HG02759 (cell line): ENCODE measurements at regions not wholly inside any gene's neighbourhood (a gene's known extent, or its start where the extent isn't known, plus 50 kb on each side); places are given as distances from the start of the nearest gene placed in this dataset.

Experiments
- ATAC-seq: cut with Tn5 transposase; IDR thresholded peaks from one replicate; pipeline ENCODE4 v1.9.1; 2021; ENCODE audit warnings: mild to moderate bottlenecking, moderate library complexity; ENCODE audit not compliant: unreplicated experiment

DNA sequence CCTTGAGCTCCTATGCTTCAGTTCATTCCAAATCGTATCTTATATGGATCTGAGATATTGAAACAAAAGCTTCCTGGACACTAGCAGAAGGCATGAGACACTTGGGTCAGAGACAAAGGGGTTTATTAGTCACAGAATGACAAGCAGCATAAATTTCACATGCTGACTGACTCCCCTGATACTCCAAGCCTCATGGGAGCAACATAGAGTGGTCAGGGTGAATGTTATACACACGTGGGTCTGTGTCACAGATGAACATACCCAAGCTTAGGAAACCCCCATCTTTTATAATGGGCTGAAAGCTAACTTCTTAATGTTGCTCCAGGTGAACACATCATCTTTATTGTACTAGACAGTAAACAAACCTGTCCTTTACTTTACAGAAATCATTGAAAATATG, 599.9 kb upstream of the RGS18 start:
- peak; percentile 57 for ATAC-seq

- no peak for ATAC-seq
Measured at GRCh38 chr1:191561276-191561675, 597.0 kb upstream of the RGS18 start.

DNA sequence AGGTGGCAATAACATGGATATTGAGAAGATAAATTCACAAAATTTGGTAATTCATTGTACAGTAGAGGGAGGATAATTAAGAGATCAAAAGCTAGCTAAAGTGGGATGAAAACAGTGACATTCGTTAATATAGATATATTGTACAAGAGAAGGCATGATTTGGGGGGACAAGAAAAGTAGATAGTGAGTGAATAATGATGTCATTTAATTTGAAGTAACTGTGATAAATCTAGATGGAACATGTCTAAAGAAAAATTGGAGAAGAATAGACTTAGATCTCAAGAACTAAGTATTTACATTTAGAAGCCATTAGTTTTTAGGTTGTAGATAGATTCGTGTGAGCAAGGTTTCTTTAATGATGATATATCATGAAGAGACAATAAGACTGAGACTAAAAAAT, 594.0 kb upstream of the RGS18 start:
- ATAC-seq = no peak

DNA sequence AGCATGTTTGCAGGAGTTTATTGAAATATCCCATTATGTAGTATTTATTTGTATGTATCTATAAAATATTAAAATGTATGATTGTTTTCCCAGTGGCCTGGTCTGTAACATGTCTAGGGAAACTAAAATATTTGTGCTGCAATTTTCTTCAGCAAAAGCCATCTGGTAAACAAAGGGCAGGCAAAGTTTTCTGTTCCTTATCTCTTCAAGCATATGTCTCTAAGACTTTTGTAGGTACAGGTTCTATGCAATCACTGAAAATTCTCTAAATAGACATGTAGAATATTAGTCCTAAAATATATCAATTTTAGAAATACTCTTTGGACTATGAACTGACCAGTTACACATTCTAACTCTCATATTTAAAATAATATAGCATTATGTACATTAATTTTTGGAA, 585.8 kb upstream of the RGS18 start:
- no peak for ATAC-seq

DNA sequence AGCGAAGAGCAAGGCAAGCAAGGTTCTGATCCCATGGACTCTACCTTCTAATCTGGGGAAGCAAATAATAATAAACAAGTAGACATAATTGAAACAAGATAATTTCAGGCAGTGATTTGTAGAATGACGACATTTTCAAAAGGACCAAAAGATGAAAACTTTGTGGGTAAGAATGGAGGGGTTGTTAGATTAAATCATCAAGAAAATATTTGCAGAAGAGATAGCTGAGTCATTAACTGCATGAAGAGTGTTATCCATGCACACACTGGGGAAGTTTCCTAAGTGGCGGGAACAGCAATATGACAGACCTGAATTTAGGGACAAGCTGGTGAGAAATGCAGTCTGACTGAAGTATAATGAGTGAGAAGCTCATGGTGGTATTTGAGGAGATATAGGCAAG, 583.1 kb upstream of the RGS18 start:
- no peak for ATAC-seq

- no peak for ATAC-seq
Measured at GRCh38 chr1:191575746-191576145, 582.5 kb upstream of the RGS18 start.

DNA sequence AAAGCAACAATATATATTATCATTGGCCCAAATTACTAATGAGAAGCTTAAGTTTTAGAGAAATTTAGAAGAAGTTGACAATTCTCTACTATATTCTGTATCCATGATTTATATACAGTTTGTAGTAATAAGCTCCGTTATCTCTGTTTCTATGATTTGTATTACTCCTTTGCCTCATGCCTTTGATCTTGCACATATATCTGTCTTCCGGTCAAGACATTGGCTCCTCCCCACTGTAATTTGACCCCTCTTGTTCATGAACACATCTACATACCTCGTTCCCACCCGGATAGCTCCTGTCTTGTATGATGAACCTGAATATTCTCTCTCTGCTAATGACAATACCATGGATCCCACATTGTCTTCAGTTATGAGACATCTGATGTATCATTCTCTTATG, 581.0 kb upstream of the RGS18 start:
- ATAC-seq = no peak

GRCh38 chr1:191578281-191578680, 580.0 kb upstream of the RGS18 start:
- no peak for ATAC-seq

- no peak for ATAC-seq
Measured at GRCh38 chr1:191579019-191579418, 579.2 kb upstream of the RGS18 start.

DNA sequence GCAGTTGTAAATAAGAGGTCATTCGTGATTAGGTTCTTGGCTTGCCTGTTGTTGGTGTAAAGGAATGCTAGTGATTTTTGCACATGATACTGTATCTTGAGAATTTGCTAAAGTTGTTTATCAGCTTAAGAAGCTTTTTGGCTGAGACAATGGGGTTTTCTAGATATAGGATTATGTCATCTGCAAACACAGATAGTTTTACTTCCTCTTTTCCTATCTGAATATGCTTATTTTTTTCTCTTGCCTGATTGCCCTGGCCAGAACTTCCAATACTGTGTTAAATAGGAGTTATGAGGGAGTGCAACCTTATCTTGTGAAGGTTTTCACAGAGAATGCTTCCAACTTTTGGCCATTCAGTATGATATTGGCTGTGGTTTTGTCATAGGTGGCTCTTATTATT, 576.1 kb upstream of the RGS18 start:
- ATAC-seq = peak; percentile 82

DNA sequence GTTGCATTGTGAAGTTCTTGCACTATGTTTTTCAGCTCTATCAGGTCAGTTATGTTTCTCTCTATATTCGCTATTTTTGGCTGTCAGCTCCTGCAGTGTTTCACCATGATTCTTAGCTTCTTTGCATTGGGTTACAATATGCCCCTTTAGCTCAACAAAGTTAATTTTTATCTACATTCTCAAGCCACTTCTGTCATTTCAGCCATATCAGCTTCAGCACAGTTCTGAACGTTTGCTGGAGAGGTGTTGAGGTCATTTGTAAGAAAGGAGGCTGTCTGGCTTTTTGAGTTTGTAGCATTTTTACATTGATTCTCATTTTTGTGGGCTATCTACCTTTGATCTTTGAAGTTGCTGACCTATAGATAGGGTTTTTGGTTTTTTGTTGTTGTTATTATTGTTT, 573.2 kb upstream of the RGS18 start:
- no peak for ATAC-seq

DNA sequence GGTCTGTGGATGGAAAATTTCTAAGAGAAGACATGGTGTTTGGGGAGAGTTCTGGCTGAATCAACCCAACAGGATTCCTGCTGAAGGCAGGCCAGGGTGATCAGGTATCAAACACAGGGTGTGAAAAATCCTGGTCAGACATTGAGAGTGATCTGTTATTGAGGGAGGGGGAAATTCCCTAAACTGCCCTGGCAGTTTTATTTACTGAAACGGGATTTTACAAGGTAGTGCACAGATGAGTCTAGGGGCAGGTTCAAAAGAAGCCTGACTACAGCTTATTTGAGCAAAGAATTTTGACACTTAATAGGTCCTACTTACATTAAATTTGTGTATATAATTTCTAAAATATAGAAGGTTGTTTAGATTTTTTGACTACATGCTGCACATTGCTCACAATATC, 569.4 kb upstream of the RGS18 start:
- no peak for ATAC-seq

GRCh38 chr1:191589536-191589935, 568.7 kb upstream of the RGS18 start:
- no peak for ATAC-seq

DNA sequence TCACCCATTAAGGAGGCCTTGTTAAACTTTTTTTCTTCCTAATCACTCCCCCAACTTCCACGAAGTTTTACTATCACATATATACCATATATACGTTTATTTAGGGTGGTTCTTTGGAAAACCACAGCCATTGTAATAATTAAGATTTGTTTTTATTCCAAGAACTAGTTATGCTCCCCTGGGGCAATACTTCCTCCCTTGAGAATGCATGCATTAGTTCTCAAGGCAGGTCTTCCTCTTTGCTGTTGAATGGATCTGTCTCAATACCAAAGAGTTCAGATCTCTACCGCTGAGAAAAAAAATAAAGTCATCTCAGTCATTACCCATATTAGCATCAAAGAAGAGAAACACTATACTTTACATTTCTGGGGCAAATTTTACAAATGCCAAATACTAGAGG, 567.7 kb upstream of the RGS18 start:
- no peak for ATAC-seq

GRCh38 chr1:191592039-191592438, 566.2 kb upstream of the RGS18 start:
- no peak for ATAC-seq

DNA sequence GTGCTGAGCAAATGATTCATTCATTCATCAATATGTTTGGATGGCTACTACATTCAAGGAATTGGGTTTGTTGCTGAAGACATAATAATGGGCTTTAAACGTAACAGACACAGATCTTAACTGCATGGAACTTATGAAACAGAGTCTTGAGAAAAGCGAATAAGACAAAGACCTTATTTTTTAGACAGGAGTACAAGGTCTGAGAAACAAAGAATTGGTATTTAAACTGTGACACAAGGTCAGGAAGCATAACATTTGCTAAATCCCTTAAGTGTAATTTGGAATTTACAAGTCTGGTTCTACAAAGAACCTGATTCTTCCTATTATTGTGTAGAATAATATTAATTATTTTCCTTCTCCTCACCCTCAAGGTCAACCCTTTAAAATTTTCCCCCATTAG, 565.4 kb upstream of the RGS18 start:
- no peak for ATAC-seq

GRCh38 chr1:191595170-191595569, 563.1 kb upstream of the RGS18 start:
- no peak for ATAC-seq

DNA sequence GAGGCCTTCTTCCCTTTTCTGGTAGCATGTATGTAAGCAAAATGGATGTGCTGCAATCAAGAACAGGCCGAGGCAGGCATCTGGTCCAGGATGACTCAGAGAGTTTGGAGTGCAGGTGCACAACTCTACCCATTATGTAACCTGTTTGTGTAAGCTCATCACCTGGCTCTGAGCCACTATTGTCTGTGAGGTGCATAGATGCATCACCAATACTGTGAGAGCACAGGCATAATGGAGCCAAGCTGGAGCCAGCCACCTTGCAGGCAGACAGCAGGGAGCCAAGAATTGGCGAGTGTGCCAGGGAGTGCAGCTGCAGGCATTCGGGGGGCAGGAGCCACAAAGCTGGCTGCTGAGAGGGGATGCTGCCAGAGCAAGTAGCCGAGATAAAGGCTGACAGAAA, 549.9 kb upstream of the RGS18 start:
- no peak for ATAC-seq

DNA sequence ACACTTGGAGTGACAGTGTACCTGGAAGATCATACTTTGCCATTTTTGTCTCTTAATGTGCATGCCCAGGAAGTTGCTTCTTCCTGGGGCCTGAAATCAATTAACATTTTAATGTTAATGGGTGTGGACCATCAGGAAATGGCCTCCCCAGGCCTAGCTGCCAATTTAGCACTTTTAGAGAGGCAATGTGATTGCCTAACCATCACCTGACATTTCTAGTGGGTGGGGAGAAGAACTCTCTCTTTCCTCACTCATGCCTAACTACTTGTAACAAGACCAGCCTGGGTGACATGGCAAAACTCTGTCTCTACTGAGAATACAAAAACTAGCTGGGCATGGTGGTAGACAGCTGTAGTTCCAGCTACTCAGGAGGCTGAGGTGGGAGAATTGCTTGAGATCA, 549.0 kb upstream of the RGS18 start:
- no peak for ATAC-seq

DNA sequence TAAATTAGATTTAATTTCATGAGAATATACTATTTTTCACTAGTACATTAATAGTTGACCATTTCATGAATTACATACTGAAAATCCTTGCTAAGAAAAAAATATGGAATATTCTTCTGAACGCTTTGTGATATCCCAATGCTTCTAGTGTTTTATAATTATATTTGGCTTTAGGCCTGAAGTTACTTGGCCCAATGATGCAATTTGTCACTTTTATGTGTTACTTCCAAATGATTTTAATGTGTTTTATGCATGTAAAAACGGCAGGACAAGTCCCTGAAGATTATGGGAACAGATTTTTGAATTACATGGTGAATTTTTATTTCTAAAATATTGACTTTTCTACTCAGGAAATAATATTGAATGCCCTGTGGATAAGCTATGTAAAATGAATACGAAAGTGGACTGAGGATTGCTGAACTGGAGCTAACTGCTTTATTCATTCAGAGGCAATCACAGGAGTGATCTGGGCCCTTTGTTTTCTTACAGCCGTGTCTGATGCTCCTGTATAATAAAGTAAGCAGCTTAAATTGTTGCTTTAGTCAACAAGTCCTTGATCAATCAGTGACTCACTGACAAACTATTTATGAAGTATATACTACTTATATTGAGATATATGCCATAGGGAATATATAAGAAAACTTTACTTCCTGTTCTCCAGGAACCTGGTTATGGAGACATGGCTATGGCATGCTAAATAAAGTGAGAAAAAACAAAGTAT, 543.0 kb upstream of the RGS18 start:
- ATAC-seq = no peak

DNA sequence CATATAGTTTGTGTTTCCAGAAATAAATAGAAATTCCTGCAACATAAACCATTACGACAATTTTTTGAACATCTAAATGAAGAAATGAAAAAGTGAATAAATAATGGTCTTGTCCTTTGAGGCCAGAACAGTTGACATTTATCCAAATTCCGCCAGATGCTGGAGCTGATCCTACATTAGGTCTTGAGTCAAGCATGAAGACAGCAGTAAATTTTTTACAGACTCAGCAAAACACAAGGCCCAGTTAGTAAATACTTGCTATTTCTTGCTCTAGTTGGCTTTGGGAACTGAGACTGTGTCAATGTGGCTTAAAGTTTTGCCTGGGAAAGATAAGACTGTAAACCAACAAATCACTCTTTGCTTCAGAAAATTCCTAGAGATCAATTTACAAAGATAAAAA, 540.1 kb upstream of the RGS18 start:
- ATAC-seq = no peak

DNA sequence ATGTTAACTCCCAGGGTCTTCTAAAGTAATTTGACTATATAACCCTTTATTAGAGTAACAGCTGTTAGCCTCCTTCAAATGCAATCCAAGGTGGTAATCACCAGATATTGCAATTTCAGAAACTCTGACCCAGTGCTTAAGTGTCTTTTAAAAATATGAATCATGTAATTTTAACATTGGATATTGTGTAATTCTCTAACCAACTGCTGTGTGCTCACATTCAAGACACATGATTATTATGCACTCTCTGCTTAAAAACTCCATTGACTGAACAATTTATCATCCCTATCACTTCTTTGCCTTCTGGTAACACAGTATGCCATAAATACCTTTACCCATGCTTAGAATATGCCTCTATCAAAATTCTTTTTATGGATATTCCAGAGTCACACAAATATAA, 537.4 kb upstream of the RGS18 start:
- no peak for ATAC-seq

DNA sequence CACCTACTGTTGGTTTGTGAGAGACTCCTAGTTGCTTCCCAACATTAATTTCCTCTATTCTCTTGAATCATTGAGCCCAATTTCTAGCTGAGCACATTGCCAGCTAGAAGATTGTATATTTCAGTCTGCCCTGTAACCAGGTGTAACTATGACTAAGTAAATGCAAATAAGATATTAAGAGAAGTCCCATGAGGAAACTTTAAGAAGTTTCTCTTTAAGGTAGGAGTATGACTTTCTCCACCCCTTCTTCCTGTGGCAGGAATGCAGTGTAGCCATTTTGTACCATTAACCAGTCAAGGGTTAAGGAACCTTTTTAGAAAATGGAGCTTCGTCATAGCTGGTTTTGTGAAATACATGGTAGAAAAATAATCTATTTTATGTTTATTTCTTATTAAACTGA, 534.2 kb upstream of the RGS18 start:
- no peak for ATAC-seq
